Stimulated activated naive CD8-positive, alpha-beta T cell treated with anti-CD3 and anti-CD28 coated beads, Interleukin-15, amount 100 ng/mL, for 72 hours (primary cell): ENCODE measurements at regions not wholly inside any gene's neighbourhood (a gene's known extent, or its start where the extent isn't known, plus 50 kb on each side); places are given as distances from the start of the nearest gene placed in this dataset.
"Not testable (repeated sequence)": the region's sequence is repeated elsewhere in the genome, so short reads cannot be mapped to it uniquely, and the experiment has no call there.

ENCODE experiments used
- ATAC-seq: fragments of 150-1000 bp; cut with Tn5 transposase; 2 replicates; pipeline ENCODE4 v1.10.0; 2021; ENCODE audit warnings: mild to moderate bottlenecking, moderate library complexity
- DNase-seq, 2 donors: peaks; one replicate each; pipeline ENCODE4 v3.0.0; 2021 to 2022
- H3K27ac Mint-ChIP-seq, 2 donors: one replicate each; pipeline ENCODE4 v1.8.0; 2022; ENCODE audit warnings: mild to moderate bottlenecking in 2 of 2, mixed read lengths in 2 of 2, moderate library complexity in 2 of 2
- H3K27me3 Mint-ChIP-seq: one replicate; pipeline ENCODE4 v1.8.0; 2022; ENCODE audit warnings: mixed read lengths
- H3K4me1 Mint-ChIP-seq: one replicate; pipeline ENCODE4 v1.8.0; 2022; ENCODE audit warnings: mild to moderate bottlenecking, mixed read lengths
- H3K4me3 Mint-ChIP-seq, 2 donors: one replicate each; pipeline ENCODE4 v1.8.0; 2022; ENCODE audit warnings: mild to moderate bottlenecking in 2 of 2, mixed read lengths in 2 of 2, moderate library complexity in 1 of 2
- H3K9me3 Mint-ChIP-seq, 2 donors: one replicate each; pipeline ENCODE4 v1.8.0; 2022; ENCODE audit warnings: mixed read lengths in 2 of 2

DNA sequence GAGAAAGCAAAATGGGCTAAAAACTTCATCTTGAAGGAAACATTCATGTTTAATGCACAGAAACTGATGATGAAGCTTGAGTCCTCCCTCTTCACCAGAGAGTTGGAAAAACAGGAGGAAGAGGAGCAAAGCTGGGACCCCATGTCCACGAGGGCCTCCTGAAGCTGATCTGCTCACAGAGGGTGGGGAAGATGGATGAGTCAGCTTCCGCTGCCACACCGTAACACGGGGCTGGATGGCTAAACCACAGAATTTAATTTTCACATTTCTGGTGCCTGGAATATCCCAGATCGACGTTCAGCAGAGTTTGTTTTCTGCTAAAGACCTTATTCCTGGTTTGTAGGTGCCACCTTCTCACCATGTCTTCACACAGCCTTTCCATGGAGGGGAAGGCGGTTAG, 634.4 kb downstream of the RPIA start:
- H3K27ac Mint-ChIP-seq, H3K9me3 Mint-ChIP-seq, ATAC-seq, DNase-seq, H3K27me3 Mint-ChIP-seq, H3K4me1 Mint-ChIP-seq, H3K4me3 Mint-ChIP-seq: not testable (repeated sequence)

DNA sequence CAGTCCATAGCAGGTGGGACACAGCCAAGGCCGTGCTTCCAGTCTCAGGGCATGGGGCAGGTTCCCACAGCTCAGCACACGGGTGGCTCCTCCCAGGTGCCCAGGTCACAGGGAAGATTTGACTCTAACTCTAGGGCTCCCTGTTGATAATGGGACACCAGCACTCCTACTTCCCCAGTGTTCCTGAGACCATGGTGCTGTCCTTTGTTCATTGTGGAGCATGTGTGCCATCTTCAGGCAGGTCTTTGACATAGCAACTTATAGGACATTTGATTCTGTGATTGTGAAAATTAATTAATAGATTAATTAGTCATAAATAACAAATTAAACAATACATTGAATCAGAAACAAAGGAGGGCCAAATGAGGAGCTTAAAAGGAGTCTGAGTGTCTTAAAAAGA, 635.0 kb downstream of the RPIA start:
- not testable (repeated sequence) for H3K4me3 Mint-ChIP-seq, H3K27me3 Mint-ChIP-seq, ATAC-seq, DNase-seq, H3K9me3 Mint-ChIP-seq, H3K27ac Mint-ChIP-seq, H3K4me1 Mint-ChIP-seq

- not testable (repeated sequence) for DNase-seq, ATAC-seq, H3K27ac Mint-ChIP-seq, H3K27me3 Mint-ChIP-seq, H3K4me1 Mint-ChIP-seq, H3K4me3 Mint-ChIP-seq, H3K9me3 Mint-ChIP-seq
Observed at GRCh38 chr2:89328790-89329189, 637.3 kb downstream of the RPIA start.
